Suprapubic skin (tissue), 2 donors: ENCODE measurements at regions not wholly inside any gene's neighbourhood (a gene's known extent, or its start where the extent isn't known, plus 50 kb on each side); places are given as distances from the start of the nearest gene placed in this dataset.

Source experiments
- EP300 ChIP-seq: sonication (generic); formaldehyde crosslinking; IDR thresholded peaks from one replicate; pipeline ENCODE4 v1.6.1; 2017; ENCODE audit warnings: antibody characterized with exemption
- POLR2A ChIP-seq, 2 donors: fragments of 450-650 bp; IDR thresholded peaks; one replicate each; pipeline ENCODE4 v1.6.1; 2017; ENCODE audit warnings: antibody characterized with exemption in 2 of 2, mild to moderate bottlenecking in 2 of 2, moderate library complexity in 2 of 2

DNA sequence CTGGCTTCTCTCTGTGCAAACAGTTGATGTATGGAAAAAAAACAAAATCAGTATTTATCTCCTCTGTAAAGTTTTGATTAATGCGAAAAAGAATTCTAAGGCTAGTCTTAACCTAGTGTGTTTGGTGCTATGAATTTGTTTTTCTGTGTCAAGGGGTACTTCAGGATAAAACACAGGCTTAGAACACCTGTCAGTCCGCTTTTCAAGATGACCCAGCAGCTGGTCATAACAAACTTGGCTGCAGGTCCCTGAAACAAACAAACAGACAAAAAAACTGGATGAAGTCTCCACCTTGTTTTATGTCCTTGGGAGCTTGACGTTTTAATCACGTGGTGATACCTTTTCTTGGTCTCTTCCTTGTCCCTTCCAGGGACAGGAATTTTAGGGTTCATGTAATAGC is 689.3 kb downstream of the UQCRFS1 start:
- TF ChIP-seq POLR2A (IDR thresholded peaks at IDR 0.05) (no peak), EP300 (no peak)
